NT2/D1 (cell line): ENCODE measurements at regions not wholly inside any gene's neighbourhood (a gene's known extent, or its start where the extent isn't known, plus 50 kb on each side); places are given as distances from the start of the nearest gene placed in this dataset.

Source experiments
- DNase-seq: peaks from one replicate; pipeline ENCODE4 v3.0.0-alpha.2; 2011; ENCODE audit warnings: low read depth, low spot score
- H3K27me3 ChIP-seq: 2 replicates; pipeline ENCODE4 v1.6.0; 2011; ENCODE audit warnings: mild to moderate bottlenecking; ENCODE audit not compliant: insufficient read length, insufficient read depth
- H3K36me3 ChIP-seq: 2 replicates; pipeline ENCODE4 v1.6.1; 2011; ENCODE audit warnings: mild to moderate bottlenecking, low read length, mixed read lengths; ENCODE audit not compliant: insufficient read depth, insufficient read length
- H3K4me1 ChIP-seq: 2 replicates; pipeline ENCODE4 v1.5.1; 2011; ENCODE audit not compliant: insufficient read depth, insufficient read length
- H3K4me3 ChIP-seq: 2 replicates; pipeline ENCODE4 v1.5.1; 2011; ENCODE audit warnings: low read depth; ENCODE audit not compliant: insufficient read length
- H3K9ac ChIP-seq: 2 replicates; pipeline ENCODE4 v1.6.0; 2011; ENCODE audit warnings: low read depth; ENCODE audit not compliant: insufficient read length
- H3K9me3 ChIP-seq: 2 replicates; pipeline ENCODE4 v1.5.1; 2011; ENCODE audit warnings: mild to moderate bottlenecking, low read length; ENCODE audit not compliant: insufficient read depth
- SUZ12 ChIP-seq: IDR thresholded peaks from 2 replicates; pipeline ENCODE4 v1.6.1; 2011; ENCODE audit not compliant: insufficient read length, insufficient read depth; ENCODE audit errors: extremely low read depth
- YY1 ChIP-seq: IDR thresholded peaks from 2 replicates; pipeline ENCODE4 v1.6.1; 2011; ENCODE audit not compliant: insufficient read length, insufficient read depth
- ZNF274 ChIP-seq: IDR thresholded peaks from 2 replicates; pipeline ENCODE4 v1.6.1; 2011; ENCODE audit warnings: mild to moderate bottlenecking, low read depth, low read length

DNA sequence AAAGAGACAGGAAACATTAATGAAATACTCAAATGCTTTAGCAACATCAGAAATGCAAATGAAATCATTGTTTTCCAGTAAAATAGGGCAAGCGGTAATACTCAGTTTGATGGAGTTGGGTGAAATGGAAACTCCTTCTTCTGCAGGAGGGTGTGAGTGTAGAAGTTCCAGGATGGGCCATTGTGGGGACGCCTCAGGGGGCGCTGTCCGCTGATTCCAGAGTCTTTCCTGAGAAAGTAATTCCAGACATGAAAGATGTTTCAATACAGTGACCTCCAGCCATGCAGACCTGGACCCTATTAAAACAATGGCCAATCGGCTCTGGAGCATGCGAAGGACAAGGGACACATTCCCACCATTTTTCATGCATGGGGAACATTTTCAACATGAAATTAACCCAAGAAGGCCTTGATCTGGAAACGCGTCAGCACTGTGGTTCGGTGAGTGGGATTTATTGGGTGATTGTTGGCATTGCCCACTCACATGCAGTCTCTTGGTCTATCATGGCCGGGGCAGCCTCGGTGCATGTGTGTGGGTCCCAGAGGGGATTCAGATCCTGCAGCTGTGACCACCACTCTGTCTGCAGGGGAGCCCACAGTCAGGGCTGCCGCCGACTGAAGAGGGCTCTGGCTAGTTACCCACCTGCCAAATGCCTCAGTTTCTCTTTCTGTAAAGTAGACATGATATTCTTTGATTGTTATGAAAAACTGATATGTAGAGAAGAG, 132.6 kb upstream of the IRX4 start:
- Histone ChIP-seq H3K4me3 (no peak overlapping the region), H3K27me3 (no peaks in the 10 kb centered on the region), H3K9me3 (no peaks in the 10 kb centered on the region), H3K9ac (no peak overlapping the region), H3K4me1 (peaks cover 2% of the 10 kb centered on the region), H3K36me3 (no peaks in the 10 kb centered on the region)
- TF ChIP-seq SUZ12 (no peak), YY1 (no peak), ZNF274 (no peak)
- DNase-seq = no peak

DNA sequence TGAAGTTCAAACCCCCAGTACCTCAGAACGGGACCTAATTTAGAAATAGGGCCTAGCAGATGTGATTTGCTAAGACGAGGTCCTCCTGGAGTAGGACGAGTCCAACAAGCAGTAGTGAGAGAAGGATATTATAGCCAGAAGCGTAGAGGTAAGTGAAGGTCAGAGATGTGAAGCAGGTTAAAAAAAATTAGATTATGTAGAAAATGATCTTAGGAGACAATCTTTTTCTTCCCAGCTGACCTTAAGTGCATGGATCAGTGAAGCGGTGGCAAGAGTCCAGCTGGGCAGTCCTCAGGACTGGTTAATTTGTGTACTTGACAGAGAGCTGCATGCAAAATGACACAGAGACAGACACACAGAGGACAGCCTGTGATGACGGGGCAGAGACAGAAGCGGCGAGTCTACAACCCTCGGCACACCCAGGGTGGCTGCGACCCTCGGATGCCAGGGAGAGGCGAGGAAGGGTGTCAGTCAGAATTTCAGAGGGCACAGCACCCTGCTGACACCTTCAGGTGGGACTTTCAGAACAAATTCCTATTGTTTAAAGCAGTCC, 131.4 kb upstream of the IRX4 start:
- Histone ChIP-seq H3K9me3 (no peaks in the 10 kb centered on the region), H3K4me3 (no peak overlapping the region), H3K9ac (no peak overlapping the region), H3K36me3 (no peaks in the 10 kb centered on the region), H3K27me3 (no peaks in the 10 kb centered on the region), H3K4me1 (peaks cover 2% of the 10 kb centered on the region)
- TF ChIP-seq SUZ12 (no peak), ZNF274 (no peak), YY1 (no peak)
- DNase-seq = no peak

DNA sequence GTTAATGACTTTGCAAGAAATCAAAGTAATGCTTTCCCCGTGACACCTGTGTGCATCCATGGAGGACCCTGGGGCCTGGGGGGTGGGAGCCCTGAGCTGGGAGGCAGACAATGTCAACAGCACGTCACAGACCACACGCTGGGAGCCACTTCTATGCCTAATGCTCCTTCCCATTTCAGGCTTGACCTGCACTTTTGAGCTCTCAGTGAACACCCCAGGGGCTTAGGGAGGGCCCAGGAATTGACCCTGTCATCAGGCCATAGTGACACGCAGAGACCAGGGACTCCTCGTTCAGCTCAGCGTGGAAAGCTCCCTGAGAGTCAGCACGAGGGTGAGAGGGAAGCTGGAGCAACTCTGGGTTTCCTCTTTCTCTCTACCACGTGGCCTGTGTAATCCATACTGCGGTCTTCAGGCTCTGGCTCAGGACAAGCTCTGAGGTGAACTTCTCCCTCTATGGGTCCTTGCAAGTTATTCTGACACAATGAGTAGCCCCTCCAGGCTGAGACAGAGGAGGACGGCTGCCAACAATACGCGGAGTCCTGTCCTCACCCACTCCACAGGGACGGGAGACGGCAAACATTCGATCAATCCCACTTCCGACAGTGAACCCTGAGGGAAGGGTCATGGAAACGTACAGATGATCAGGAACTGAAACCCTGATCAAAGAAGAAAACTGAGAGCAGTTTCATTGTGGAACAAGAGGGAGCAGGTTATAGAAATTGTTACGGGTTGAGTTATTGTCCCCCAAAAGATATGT, 130.8 kb upstream of the IRX4 start:
- Histone ChIP-seq H3K27me3 (no peaks in the 10 kb centered on the region), H3K9ac (no peak overlapping the region)
- DNase-seq = no peak

DNA sequence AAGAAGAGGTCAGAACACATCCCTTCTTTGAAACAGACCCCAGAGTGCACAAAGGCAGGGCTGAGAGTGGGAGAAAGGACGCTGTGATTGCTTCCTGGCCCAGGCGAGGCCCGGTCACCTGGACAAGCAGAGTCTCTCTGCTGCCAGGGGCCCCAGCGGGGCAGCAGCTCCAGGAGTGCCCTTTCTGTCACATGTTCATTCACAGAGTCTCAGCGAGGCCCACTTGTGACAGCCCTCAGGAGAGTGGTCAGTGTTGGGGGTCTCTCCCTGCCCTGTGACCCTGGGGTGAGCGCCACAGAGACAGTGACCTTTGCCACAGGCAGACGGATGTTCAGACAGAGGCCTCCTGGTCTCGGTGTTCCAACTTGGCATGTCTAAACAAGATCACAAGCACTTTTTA, 130.2 kb upstream of the IRX4 start:
- Histone ChIP-seq H3K36me3 (no peaks in the 10 kb centered on the region), H3K9me3 (no peaks in the 10 kb centered on the region), H3K4me1 (peaks cover 2% of the 10 kb centered on the region), H3K27me3 (no peaks in the 10 kb centered on the region), H3K4me3 (no peak overlapping the region), H3K9ac (no peak overlapping the region)
- no peak for TF ChIP-seq ZNF274
- no peak for DNase-seq

More for the DNA sequence above, 130.8 kb upstream of the IRX4 start:
- TF ChIP-seq SUZ12 (no peak), ZNF274 (no peak), YY1 (no peak)
- H3K36me3 ChIP-seq = no peaks in the 10 kb centered on the region
- peaks cover 2% of the 10 kb centered on the region for H3K4me1 ChIP-seq
- no peaks in the 10 kb centered on the region for H3K9me3 ChIP-seq
- H3K4me3 ChIP-seq = no peak overlapping the region

DNA sequence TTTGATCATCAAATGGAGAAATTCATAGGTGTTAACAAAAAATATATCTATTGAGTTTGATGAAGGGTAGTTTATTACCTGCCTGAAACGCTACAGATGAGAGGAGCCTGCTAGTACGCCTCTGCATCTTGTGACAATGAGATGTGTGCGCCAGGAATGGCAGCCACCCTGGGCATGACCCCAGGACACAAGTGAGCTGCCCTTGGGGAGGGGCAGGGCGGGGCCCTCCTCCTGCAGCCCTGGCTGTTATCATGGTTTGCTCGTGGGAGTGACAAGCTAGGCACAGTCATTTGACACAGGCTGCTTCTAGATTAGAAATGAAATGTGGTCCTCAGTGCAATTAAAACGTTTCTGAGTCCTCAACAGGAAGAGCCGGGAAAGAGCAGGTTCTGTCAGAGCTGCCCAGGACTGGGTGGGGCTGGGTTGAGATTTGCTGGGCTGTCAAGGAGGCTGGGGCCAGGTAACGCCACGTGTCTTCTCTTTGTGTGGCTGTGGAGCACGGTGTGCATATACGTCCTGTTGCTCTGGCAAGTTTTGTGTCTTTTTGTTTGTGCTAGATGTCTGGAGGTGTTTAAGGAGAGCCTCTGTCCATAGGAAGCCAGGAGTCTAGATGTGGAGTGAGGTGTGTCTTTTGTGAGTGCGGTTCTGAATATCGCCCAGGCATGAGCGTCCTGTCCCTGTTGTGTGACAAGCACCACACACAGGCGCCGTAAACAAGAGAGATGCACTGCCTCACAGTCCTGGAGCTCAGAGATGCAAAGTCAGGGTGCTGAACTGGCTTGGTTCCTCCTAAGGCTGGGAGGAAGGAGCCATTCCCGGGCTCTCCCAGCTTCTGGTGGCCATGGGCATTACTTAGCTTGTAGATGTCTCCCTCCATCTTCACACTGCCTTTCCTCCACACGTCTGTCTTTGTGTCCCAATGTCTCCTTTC, 129.0 kb upstream of the IRX4 start:
- H3K27me3 ChIP-seq = no peaks in the 10 kb centered on the region
- no peak overlapping the region for H3K4me3 ChIP-seq
- no peak for TF ChIP-seq ZNF274
- no peak for TF ChIP-seq YY1
- no peak for TF ChIP-seq SUZ12
- peaks cover 2% of the 10 kb centered on the region for H3K4me1 ChIP-seq
- H3K36me3 ChIP-seq = no peaks in the 10 kb centered on the region
- no peaks in the 10 kb centered on the region for H3K9me3 ChIP-seq
- no peak overlapping the region for H3K9ac ChIP-seq
- no peak for DNase-seq

DNA sequence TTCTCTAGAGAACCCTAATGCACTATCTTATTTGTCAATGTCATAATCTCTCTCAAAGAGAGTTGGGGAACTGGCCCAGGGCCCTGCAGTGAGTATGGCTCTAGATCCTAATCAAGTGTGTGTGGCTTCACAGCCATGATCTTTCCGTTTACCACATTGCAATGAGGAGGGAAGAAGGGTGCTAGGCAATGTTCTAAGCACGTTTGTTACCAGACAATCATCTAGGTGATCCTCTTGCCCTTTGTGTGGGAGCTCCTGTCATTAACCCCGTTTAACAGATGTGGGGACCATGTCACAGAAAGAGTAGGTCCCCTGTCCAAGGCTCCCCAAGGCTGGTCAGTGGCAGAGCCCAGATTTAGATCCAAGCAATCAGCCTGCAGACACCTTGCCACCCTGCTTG, 128.2 kb upstream of the IRX4 start:
- Histone ChIP-seq H3K9ac (no peak overlapping the region), H3K36me3 (no peaks in the 10 kb centered on the region), H3K4me3 (no peak overlapping the region), H3K27me3 (no peaks in the 10 kb centered on the region), H3K4me1 (peaks cover 2% of the 10 kb centered on the region), H3K9me3 (no peaks in the 10 kb centered on the region)
- no peak for DNase-seq
- TF ChIP-seq YY1 = no peak
- TF ChIP-seq SUZ12 = no peak
- TF ChIP-seq ZNF274 = no peak
